Fibroblast of the aortic adventitia (primary cell): ENCODE measurements at regions not wholly inside any gene's neighbourhood (a gene's known extent, or its start where the extent isn't known, plus 50 kb on each side); places are given as distances from the start of the nearest gene placed in this dataset.
"Not testable (repeated sequence)": the region's sequence is repeated elsewhere in the genome, so short reads cannot be mapped to it uniquely, and the experiment has no call there.

Source experiments
- DNase-seq: peaks from one replicate; pipeline ENCODE4 v3.0.0-alpha.2; 2010; ENCODE audit warnings: low read depth
- H3K4me3 ChIP-seq: 2 replicates; pipeline ENCODE4 v1.5.1; 2011; ENCODE audit warnings: low read depth, mild to moderate bottlenecking, control low read depth, low read length, moderate library complexity
- TF ChIP-seq, protein P1 (sequence below): IDR thresholded peaks from 2 replicates; pipeline ENCODE4 v1.5.1; 2011; ENCODE audit warnings: mild to moderate bottlenecking, low read length, control low read depth, inconsistent platforms; ENCODE audit not compliant: insufficient read depth

DNA sequence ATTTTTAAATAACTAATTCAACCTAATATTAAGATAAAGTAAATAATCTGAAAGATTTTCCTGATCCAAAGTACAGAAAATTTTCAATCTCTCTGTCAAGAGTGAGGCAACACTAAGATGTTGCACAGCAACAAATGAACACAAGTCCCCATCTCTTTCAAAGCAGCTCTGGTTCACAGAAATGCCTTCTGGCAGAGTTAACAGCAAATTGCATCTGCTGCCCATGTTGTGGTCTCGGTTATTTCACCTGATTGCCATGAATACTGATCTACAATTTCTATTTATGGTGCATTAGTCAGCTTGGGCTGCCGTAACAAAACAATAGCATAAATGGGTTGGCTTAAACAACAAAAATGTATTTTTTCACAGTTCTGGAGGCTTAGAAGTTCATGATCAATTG lies 167.3 kb downstream of the BCHE start:
- TF ChIP-seq, protein P1, sequence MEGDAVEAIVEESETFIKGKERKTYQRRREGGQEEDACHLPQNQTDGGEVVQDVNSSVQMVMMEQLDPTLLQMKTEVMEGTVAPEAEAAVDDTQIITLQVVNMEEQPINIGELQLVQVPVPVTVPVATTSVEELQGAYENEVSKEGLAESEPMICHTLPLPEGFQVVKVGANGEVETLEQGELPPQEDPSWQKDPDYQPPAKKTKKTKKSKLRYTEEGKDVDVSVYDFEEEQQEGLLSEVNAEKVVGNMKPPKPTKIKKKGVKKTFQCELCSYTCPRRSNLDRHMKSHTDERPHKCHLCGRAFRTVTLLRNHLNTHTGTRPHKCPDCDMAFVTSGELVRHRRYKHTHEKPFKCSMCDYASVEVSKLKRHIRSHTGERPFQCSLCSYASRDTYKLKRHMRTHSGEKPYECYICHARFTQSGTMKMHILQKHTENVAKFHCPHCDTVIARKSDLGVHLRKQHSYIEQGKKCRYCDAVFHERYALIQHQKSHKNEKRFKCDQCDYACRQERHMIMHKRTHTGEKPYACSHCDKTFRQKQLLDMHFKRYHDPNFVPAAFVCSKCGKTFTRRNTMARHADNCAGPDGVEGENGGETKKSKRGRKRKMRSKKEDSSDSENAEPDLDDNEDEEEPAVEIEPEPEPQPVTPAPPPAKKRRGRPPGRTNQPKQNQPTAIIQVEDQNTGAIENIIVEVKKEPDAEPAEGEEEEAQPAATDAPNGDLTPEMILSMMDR: no peak
- no peak overlapping the region for H3K4me3 ChIP-seq
- peak; percentile 51 for DNase-seq

DNA sequence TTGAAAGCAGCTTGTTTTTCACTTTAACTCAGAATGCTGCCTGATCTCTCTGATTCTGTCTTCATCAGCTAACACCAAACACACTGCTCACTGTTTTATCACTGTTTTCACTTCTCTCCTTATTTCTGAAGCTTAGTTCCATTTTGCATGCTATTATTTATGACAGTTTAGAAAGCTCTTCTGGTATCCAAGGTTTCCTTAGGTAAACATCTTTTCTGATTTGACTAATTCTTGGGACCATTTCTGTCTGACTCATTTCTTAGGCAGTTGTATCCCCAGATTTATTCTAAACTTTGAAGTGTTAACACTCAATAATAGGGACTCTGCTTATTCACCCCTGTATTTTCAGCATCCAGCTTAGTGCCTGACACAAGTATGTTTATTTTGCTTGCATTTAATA lies 167.7 kb downstream of the BCHE start:
- TF ChIP-seq, protein P1: no peak
- peak; percentile 16 for DNase-seq
- no peak overlapping the region for H3K4me3 ChIP-seq

DNA sequence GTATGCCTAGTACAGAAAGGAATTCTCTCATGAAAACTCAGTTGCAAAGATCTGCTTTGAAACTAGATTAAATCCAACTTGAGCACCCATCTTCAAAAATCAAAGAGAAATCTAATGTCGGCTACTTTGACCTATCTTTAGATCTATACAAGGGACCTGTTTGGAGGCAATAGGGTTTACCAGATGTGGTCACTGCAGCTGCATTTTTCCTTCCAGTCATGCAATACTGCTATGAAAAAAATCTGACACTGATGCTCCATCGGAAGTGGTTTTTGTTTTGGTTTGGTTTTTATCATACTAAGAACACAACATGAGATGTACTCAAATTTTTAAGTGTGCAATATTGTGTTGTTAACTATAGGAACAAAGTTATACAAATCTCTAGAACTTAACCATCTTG lies 169.5 kb downstream of the BCHE start:
- TF ChIP-seq, protein P1: no peak
- H3K4me3 ChIP-seq: no peak overlapping the region
- no peak for DNase-seq

DNA sequence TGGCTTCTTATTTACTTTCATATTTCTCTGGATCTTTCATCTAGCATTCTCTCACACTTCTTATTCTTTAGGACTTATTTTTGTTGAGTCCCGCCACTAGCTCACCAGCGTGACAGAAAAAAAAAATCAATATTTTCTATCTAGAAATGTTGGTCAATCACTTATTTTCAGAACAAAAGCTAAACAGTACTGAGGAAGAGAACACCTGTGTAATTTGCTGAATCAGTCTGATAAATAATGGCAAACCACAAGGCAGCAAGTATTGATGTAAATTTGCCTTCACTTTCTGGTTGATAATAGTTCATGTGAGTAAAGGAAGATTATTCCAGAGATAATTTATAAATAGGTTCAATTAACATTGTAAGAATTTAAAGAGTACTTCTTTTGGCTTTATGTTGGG lies 179.2 kb downstream of the BCHE start:
- no peak overlapping the region for H3K4me3 ChIP-seq
- DNase-seq: no peak
- TF ChIP-seq, protein P1: no peak

DNA sequence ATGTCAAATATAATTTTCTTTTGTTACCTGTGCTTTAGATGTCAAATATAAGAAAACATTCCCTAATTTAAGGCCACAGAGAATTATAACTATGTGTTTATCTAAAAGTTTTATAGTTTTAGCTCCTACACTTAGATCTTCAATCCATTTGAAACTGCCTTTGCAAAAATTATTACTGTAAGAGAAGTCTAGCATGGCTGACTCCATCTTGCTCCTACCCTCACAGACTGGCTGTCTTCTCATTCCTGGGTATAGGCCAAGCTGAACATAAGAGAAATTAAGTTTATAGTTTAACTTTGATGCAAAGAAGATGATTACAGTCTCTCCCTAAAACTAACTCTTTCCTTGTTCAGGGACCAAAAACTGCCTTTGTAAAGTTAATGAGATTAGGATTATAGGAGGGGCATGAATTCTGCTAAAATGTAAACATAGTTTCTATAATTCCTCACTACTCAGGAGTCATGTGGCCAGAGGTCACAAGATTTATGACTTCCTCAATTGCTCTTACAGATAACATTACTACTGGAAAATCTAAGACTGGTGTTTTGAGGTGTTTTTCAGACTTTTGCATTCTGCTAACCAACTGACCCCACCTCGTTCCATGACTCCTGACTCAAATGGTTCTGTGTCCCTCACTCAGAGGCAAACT lies 184.0 kb downstream of the BCHE start:
- no peak for DNase-seq
- no peak overlapping the region for H3K4me3 ChIP-seq
- TF ChIP-seq, protein P1: no peak

DNA sequence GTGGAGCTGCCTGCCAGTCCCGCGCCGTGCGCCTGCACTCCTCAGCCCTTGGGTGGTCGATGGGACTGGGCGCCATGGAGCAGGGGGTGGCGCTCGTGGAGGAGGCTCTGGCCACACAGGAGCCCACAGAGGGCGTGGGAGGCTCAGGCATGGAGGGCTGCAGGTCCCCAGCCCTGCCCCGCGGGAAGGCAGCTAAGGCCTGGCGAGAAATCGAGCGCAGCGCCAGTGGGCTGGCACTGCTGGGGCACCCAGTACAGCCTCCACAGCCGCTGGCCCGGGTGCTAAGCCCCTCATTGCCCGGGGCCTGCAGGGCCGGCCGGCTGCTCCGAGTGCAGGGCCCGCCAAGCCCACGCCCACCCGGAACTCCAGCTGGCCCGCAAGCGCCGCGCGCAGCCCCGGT lies 187.9 kb downstream of the BCHE start:
- DNase-seq, H3K4me3 ChIP-seq: not testable (repeated sequence)

DNA sequence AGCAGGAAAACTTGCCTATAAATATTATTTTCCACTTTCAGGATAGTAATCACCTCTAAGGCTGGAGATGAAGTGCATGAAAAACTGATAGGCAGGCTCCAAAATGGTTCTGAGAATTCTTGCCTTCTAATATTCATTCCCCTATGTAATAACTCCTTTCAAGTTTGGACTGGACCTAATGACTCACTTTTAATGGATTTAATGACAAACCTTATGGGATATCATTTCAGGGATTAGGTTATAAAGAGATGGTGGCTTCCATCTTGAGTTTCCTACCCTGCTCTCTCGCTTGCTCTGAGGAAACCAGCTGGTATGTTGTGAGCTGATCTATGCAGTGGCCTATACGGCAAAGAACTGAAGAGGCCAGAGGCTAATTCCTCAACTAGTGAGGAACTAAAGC lies 192.0 kb downstream of the BCHE start:
- TF ChIP-seq, protein P1: no peak
- DNase-seq: no peak
- no peak overlapping the region for H3K4me3 ChIP-seq
